ENCODE measurements at regions not wholly inside any gene's neighbourhood (a gene's known extent, or its start where the extent isn't known, plus 50 kb on each side); places are given as distances from the start of the nearest gene placed in this dataset.
"Not testable (repeated sequence)": the region's sequence is repeated elsewhere in the genome, so short reads cannot be mapped to it uniquely, and the experiment has no call there.

- no peak for DNase-seq
These were observed 405.5 kb downstream of the UTRN start for GRCh38 chr6:144690666-144691065.

- not testable (repeated sequence) for DNase-seq
These were observed 406.9 kb downstream of the UTRN start for GRCh38 chr6:144692050-144692449.

- peak in 1 of 2 donors; percentile 76 for DNase-seq
These were observed 410.9 kb downstream of the UTRN start for GRCh38 chr6:144695858-144696533.

- no peak for DNase-seq
These were observed 411.7 kb downstream of the UTRN start for GRCh38 chr6:144696610-144697368.

- no peak for DNase-seq
These were observed 412.2 kb downstream of the UTRN start for GRCh38 chr6:144697369-144697760.

- no peak for DNase-seq
These were observed 412.7 kb downstream of the UTRN start for GRCh38 chr6:144697801-144698200.

GRCh38 chr6:144702781-144703180 lies 417.6 kb downstream of the UTRN start:
- DNase-seq, result no peak

- DNase-seq, result no peak
These were observed 425.1 kb downstream of the UTRN start for GRCh38 chr6:144710207-144710606.

GRCh38 chr6:144711661-144712060 lies 426.5 kb downstream of the UTRN start:
- no peak for DNase-seq

- no peak for DNase-seq
These were observed 427.4 kb downstream of the UTRN start for GRCh38 chr6:144712541-144712940.

GRCh38 chr6:144714021-144714712 lies 429.0 kb downstream of the UTRN start:
- no peak for DNase-seq

GRCh38 chr6:144715344-144715743 lies 430.2 kb downstream of the UTRN start:
- DNase-seq, result no peak

- DNase-seq, result no peak
These were observed 433.3 kb downstream of the UTRN start for GRCh38 chr6:144718431-144718830.

- DNase-seq, result no peak
These were observed 436.1 kb downstream of the UTRN start for GRCh38 chr6:144721232-144721631.

GRCh38 chr6:144722154-144722737 lies 437.1 kb downstream of the UTRN start:
- DNase-seq, result peak; percentile 44 to 85

- DNase-seq, result peak; percentile 74 to 87
These were observed 437.8 kb downstream of the UTRN start for GRCh38 chr6:144722925-144723324.

- DNase-seq, result peak; percentile 12 to 38
These were observed 438.3 kb downstream of the UTRN start for GRCh38 chr6:144723431-144723830.

- no peak for DNase-seq
These were observed 439.7 kb downstream of the UTRN start for GRCh38 chr6:144724818-144725217.

GRCh38 chr6:144725736-144726522 lies 440.8 kb downstream of the UTRN start:
- DNase-seq, result no peak

GRCh38 chr6:144728804-144729203 lies 443.7 kb downstream of the UTRN start:
- DNase-seq, result no peak

- no peak for DNase-seq
These were observed 444.4 kb downstream of the UTRN start for GRCh38 chr6:144729502-144729901.

- no peak for DNase-seq
These were observed 445.0 kb downstream of the UTRN start for GRCh38 chr6:144730088-144730645.

Measured in inflammatory macrophage treated with lipopolysaccharide for 1 hour (primary cell).